Panc1 (cell line): ENCODE measurements at regions not wholly inside any gene's neighbourhood (a gene's known extent, or its start where the extent isn't known, plus 50 kb on each side); places are given as distances from the start of the nearest gene placed in this dataset.

ENCODE experiments used
- ATAC-seq: fragments of 200-7000 bp; cut with Tn5 transposase; 2 replicates; pipeline ENCODE4 v1.9.1; 2020; ENCODE audit warnings: mild to moderate bottlenecking, moderate library complexity
- BruUV-seq: library from RNA; stranded (reverse); fragments of 400-500 nt; replicated peaks from 2 replicates; lab custom pipeline; 2021; lab: Mats Ljungman, UMichigan
- CTCF ChIA-PET: fragments of 300-600 bp; sonication (Branson Sonifier 250); formaldehyde crosslinking; loops from one replicate; lab custom pipeline; 2022; ENCODE audit warnings: antibody characterized with exemption; lab: Charles Lee
- POLR2A ChIA-PET: fragments of 300-600 bp; sonication (Branson Sonifier 250); formaldehyde crosslinking; loops from one replicate; lab custom pipeline; 2022; ENCODE audit warnings: antibody characterized with exemption; lab: Charles Lee
- DNase-seq: peaks from one replicate; pipeline ENCODE4 v3.0.0-alpha.2; 2010; ENCODE audit warnings: low read depth, low spot score
- H3K27ac ChIP-seq: 2 replicates; pipeline ENCODE4 v1.5.1; 2011; ENCODE audit warnings: mild to moderate bottlenecking, low read length, inconsistent platforms
- H3K27me3 ChIP-seq: fragments of 200-500 bp; sonication (Bioruptor generic); 2 replicates; pipeline ENCODE4 v1.6.0; 2014; ENCODE audit warnings: low read length, inconsistent platforms; ENCODE audit not compliant: control insufficient read depth, insufficient read depth
- H3K36me3 ChIP-seq: fragments of 200-500 bp; sonication (Bioruptor generic); 2 replicates; pipeline ENCODE4 v1.5.1; 2014; ENCODE audit warnings: inconsistent platforms, mild to moderate bottlenecking, low read length, moderate library complexity; ENCODE audit not compliant: control insufficient read depth, insufficient read depth
- H3K4me1 ChIP-seq: 2 replicates; pipeline ENCODE4 v1.5.1; 2011; ENCODE audit warnings: inconsistent platforms, mild to moderate bottlenecking, low read length, moderate library complexity; ENCODE audit not compliant: control insufficient read depth, insufficient read depth
- H3K4me3 ChIP-seq, 2 experiments: 2 replicates each; pipeline ENCODE4 v1.5.1; 2011 to 2012; ENCODE audit warnings: low read depth in 2 of 2, low read length in 2 of 2, mild to moderate bottlenecking in 2 of 2, inconsistent platforms in 1 of 2, moderate library complexity in 1 of 2
- H3K9me3 ChIP-seq: fragments of 200-500 bp; sonication (Bioruptor generic); 2 replicates; pipeline ENCODE4 v1.5.1; 2014; ENCODE audit warnings: low read depth, mild to moderate bottlenecking, inconsistent platforms, low read length, moderate library complexity; ENCODE audit not compliant: control insufficient read depth, insufficient read depth
- POLR2AphosphoS5 ChIP-seq: IDR thresholded peaks from 2 replicates; pipeline ENCODE4 v1.6.1; 2012; ENCODE audit warnings: mild to moderate bottlenecking, low read depth, low read length, moderate library complexity
- SIN3A ChIP-seq: IDR thresholded peaks from 2 replicates; pipeline ENCODE4 v1.6.1; 2012; ENCODE audit warnings: low read depth, mild to moderate bottlenecking, low read length, moderate library complexity, borderline replicate concordance; ENCODE audit not compliant: insufficient read depth
- TCF7L2 ChIP-seq: IDR thresholded peaks from 2 replicates; pipeline ENCODE4 v1.6.1; 2011; ENCODE audit warnings: mild to moderate bottlenecking, low read depth, low read length, inconsistent platforms
- in situ Hi-C: cut with HindIII; loops from 2 replicates; pipeline ENCODE4 v1.10.0; 2016; ENCODE audit warnings: low sequenced_read_pairs, low pct_unique_long_range_greater_than_20kb
- intact Hi-C: fragments of 100-400 bp; cut with micrococcal nuclease; formaldehyde crosslinking; loops from one replicate; pipeline ENCODE4 v1.10.0; 2022; ENCODE audit not compliant: unreplicated experiment
- TF ChIP-seq, protein P1 (sequence below), 2 experiments: IDR thresholded peaks; 2 replicates each; pipeline ENCODE4 v1.6.1; 2011 to 2012; ENCODE audit warnings: low read depth in 2 of 2, control low read depth in 1 of 2, low read length in 1 of 2, mild to moderate bottlenecking in 1 of 2, moderate library complexity in 1 of 2; ENCODE audit not compliant: insufficient read depth in 1 of 2
- TF ChIP-seq, protein P2 (sequence below): fragments of 450-650 bp; IDR thresholded peaks from 2 replicates; pipeline ENCODE4 v1.5.1; 2017; ENCODE audit warnings: mild to moderate bottlenecking

DNA sequence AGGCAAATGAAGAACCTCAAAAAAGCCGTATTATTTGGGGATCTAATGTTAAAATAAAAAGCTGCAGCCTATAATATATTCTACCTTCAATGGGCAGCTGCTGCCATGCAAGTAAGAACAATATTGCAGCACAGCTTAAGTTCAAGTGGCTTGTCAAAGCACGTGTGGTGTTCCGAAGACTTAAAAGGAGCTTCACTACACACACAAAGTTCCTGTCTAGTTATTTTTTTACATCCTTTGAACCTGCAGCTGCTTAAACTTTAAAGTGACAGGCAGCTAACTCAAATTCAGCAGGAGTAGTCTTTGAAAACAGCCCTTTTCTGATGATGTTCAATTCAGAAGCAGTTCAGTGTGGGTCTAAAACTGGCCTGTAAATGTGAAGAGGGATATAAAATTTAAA is 85.8 kb upstream of the XIRP2 start:
- ATAC-seq: no peak
- in situ Hi-C loops: no loop called here
- intact Hi-C loops: no loop called here
- no peaks in the 10 kb centered on the region for H3K36me3 ChIP-seq
- H3K27me3 ChIP-seq: no peaks in the 10 kb centered on the region
- ChIA-PET POLR2A (no interaction called here), CTCF (no interaction called here)
- no peaks in the 10 kb centered on the region for H3K9me3 ChIP-seq
- no peak for DNase-seq
- TF ChIP-seq, protein P1, sequence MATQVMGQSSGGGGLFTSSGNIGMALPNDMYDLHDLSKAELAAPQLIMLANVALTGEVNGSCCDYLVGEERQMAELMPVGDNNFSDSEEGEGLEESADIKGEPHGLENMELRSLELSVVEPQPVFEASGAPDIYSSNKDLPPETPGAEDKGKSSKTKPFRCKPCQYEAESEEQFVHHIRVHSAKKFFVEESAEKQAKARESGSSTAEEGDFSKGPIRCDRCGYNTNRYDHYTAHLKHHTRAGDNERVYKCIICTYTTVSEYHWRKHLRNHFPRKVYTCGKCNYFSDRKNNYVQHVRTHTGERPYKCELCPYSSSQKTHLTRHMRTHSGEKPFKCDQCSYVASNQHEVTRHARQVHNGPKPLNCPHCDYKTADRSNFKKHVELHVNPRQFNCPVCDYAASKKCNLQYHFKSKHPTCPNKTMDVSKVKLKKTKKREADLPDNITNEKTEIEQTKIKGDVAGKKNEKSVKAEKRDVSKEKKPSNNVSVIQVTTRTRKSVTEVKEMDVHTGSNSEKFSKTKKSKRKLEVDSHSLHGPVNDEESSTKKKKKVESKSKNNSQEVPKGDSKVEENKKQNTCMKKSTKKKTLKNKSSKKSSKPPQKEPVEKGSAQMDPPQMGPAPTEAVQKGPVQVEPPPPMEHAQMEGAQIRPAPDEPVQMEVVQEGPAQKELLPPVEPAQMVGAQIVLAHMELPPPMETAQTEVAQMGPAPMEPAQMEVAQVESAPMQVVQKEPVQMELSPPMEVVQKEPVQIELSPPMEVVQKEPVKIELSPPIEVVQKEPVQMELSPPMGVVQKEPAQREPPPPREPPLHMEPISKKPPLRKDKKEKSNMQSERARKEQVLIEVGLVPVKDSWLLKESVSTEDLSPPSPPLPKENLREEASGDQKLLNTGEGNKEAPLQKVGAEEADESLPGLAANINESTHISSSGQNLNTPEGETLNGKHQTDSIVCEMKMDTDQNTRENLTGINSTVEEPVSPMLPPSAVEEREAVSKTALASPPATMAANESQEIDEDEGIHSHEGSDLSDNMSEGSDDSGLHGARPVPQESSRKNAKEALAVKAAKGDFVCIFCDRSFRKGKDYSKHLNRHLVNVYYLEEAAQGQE (IDR thresholded peaks at IDR 0.05; ENCODE audit: insufficient read depth in 1 of 2, low read depth in 2 of 2, low read length in 1 of 2): no peak
- TF ChIP-seq, protein P2, sequence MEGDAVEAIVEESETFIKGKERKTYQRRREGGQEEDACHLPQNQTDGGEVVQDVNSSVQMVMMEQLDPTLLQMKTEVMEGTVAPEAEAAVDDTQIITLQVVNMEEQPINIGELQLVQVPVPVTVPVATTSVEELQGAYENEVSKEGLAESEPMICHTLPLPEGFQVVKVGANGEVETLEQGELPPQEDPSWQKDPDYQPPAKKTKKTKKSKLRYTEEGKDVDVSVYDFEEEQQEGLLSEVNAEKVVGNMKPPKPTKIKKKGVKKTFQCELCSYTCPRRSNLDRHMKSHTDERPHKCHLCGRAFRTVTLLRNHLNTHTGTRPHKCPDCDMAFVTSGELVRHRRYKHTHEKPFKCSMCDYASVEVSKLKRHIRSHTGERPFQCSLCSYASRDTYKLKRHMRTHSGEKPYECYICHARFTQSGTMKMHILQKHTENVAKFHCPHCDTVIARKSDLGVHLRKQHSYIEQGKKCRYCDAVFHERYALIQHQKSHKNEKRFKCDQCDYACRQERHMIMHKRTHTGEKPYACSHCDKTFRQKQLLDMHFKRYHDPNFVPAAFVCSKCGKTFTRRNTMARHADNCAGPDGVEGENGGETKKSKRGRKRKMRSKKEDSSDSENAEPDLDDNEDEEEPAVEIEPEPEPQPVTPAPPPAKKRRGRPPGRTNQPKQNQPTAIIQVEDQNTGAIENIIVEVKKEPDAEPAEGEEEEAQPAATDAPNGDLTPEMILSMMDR: no peak
- TF ChIP-seq SIN3A (no peak), TCF7L2 (no peak), POLR2AphosphoS5 (no peak)
- no peak overlapping the region for H3K27ac ChIP-seq
- no peak overlapping the region for H3K4me3 ChIP-seq
- BruUV-seq: no TSS peak
- H3K4me1 ChIP-seq: no peaks in the 10 kb centered on the region

DNA sequence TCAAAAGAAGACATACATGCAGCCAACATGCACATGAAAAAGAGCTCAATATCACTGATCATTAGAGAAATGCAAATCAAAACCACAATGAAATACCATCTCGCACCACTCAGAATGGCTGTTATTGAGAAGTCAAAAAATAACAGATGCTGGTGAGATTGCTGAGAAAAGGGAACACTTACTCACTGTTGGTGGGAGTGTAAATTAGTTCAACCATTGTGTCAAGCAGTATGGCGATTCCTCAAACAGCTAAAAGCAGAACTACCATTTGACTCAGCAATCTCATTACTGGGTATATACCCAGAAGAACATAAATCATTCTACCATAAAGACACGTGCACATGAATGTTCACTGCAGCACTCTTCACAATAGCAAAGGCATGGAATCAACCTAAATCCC is 95.5 kb upstream of the XIRP2 start:
- Histone ChIP-seq H3K27ac (no peak overlapping the region), H3K36me3 (no peaks in the 10 kb centered on the region; the same call in 1 of the 2 replicates), H3K9me3 (no peaks in the 10 kb centered on the region), H3K4me3 (no peak overlapping the region), H3K27me3 (no peaks in the 10 kb centered on the region), H3K4me1 (no peaks in the 10 kb centered on the region)
- DNase-seq: no peak
- no TSS peak for BruUV-seq
- ChIA-PET CTCF (no interaction called here), POLR2A (no interaction called here)
- TF ChIP-seq, protein P1 (IDR thresholded peaks at IDR 0.05; ENCODE audit: insufficient read depth in 1 of 2, low read depth in 2 of 2, low read length in 1 of 2): no peak
- TF ChIP-seq TCF7L2 (no peak), SIN3A (no peak), POLR2AphosphoS5 (no peak)
- TF ChIP-seq, protein P2: no peak
- ATAC-seq: no peak
- intact Hi-C loops (no loop called here), in situ Hi-C loops (no loop called here)
